ENCODE measurements at regions not wholly inside any gene's neighbourhood (a gene's known extent, or its start where the extent isn't known, plus 50 kb on each side); places are given as distances from the start of the nearest gene placed in this dataset.

DNA sequence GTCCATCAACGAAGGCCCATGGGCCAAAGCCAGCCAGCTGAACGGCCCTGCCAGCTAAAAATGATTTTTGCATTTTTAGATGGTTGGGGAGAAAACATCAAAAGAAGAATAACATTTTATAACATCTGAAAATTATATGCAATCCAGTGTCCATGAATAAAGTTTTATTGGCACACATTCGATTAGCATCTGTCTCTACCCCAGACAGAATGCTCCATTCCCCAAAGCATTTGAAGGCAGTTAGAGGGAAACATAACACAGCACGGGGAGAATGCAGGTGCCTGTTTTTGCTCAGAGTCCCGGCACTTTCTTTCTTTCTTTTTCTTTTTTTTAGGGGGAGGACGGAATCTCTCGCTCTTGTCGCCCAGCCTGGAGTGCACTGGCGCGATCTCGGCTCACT, 110.7 kb downstream of the ZNF664 start:
- Histone ChIP-seq H3K27me3 (ENCODE audit: insufficient read depth, low read length) (no peaks in the 10 kb centered on the region), H3K4me1 (ENCODE audit: insufficient read depth, low read length) (no peaks in the 10 kb centered on the region), H3K79me2 (ENCODE audit: insufficient read depth, low read length) (no peaks in the 10 kb centered on the region), H2AFZ (ENCODE audit: low read depth, low read length) (no peak overlapping the region), H3K27ac (ENCODE audit: low read depth, low read length) (no peak overlapping the region), H3K4me2 (ENCODE audit: low read length) (no peak overlapping the region), H3K9ac (ENCODE audit: low read length) (no peak overlapping the region), H3K4me3 (ENCODE audit: insufficient read depth, low read depth, low read length) (no peak overlapping the region), H4K20me1 (ENCODE audit: insufficient read depth, low read length) (no peaks in the 10 kb centered on the region), H3K9me3 (ENCODE audit: insufficient read depth, low read depth, low read length) (no peaks in the 10 kb centered on the region), H3K36me3 (ENCODE audit: insufficient read depth, low read length) (no peaks in the 10 kb centered on the region)
- peaks cover 9% of the 10 kb centered on the region for H3K27me3 Mint-ChIP-seq (ENCODE audit: low read depth, unreplicated experiment)
- DNase-seq (ENCODE audit: low read depth) (no peak), FAIRE-seq (no peak)
- no peak overlapping the region for H3K4me3 Mint-ChIP-seq (ENCODE audit: unreplicated experiment)
- peaks cover 6% of the 10 kb centered on the region for H3K9me3 Mint-ChIP-seq (ENCODE audit: unreplicated experiment)
- peaks cover 2% of the 10 kb centered on the region for H3K36me3 Mint-ChIP-seq (ENCODE audit: low read depth, unreplicated experiment)
- no peak overlapping the region for H3K27ac Mint-ChIP-seq (ENCODE audit: unreplicated experiment)
- TF ChIP-seq, protein P1, sequence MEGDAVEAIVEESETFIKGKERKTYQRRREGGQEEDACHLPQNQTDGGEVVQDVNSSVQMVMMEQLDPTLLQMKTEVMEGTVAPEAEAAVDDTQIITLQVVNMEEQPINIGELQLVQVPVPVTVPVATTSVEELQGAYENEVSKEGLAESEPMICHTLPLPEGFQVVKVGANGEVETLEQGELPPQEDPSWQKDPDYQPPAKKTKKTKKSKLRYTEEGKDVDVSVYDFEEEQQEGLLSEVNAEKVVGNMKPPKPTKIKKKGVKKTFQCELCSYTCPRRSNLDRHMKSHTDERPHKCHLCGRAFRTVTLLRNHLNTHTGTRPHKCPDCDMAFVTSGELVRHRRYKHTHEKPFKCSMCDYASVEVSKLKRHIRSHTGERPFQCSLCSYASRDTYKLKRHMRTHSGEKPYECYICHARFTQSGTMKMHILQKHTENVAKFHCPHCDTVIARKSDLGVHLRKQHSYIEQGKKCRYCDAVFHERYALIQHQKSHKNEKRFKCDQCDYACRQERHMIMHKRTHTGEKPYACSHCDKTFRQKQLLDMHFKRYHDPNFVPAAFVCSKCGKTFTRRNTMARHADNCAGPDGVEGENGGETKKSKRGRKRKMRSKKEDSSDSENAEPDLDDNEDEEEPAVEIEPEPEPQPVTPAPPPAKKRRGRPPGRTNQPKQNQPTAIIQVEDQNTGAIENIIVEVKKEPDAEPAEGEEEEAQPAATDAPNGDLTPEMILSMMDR (IDR thresholded peaks at IDR 0.05; ENCODE audit: insufficient read depth, low read depth, low read length): no peak
- no peak for TF ChIP-seq EZH2 (IDR thresholded peaks at IDR 0.05; ENCODE audit: insufficient read depth, low read length)
- H3K4me1 Mint-ChIP-seq (ENCODE audit: low read depth, unreplicated experiment): no peaks in the 10 kb centered on the region

DNA sequence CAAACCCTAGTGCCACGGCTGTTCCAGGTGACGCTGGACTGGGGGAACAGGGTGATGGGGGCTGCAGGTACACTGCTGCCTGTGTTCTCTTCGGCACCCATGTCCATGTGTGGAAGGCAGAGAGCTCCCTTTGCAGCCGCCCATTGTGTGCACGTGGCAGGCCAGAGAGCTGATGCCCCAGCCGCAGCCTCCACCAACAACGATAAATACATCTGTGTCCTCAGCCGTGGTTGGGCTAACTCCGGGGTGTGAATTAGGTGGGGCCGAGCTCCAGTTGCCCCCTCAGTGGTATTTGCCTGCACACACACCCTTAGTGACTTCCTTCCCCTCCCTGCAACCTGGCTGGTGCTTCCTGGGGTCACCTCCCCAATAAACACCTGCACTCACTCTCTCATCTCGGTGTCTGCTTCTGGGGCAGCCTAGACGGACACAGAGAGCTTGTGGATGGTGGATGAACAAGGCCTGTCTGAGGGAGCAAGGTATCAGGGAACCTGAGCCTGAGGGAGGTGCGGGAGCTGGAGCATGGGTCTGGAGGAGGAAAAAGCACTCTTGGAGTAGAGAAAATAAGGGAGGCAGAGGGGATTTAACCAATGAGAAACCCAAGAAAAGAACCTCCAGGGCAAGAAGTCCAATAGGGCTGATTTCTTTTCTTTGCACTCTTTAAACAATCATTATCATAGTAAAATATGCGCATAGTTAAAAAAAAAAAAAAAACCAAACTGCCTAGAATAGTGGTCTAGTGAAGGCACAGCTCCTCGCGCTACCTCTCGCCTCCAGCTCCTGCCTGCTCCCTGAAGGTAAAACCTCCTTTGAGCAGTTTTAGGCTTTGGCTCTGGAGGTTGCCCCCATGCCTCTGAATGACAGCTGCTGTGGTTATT, 112.6 kb downstream of the ZNF664 start:
- Histone ChIP-seq H3K27ac (ENCODE audit: low read depth, low read length) (no peak overlapping the region), H3K27me3 (ENCODE audit: insufficient read depth, low read length) (peaks cover 2% of the 10 kb centered on the region), H3K36me3 (ENCODE audit: insufficient read depth, low read length) (no peaks in the 10 kb centered on the region), H3K9ac (ENCODE audit: low read length) (no peak overlapping the region), H3K4me3 (ENCODE audit: insufficient read depth, low read depth, low read length) (no peak overlapping the region), H3K79me2 (ENCODE audit: insufficient read depth, low read length) (no peaks in the 10 kb centered on the region), H3K9me3 (ENCODE audit: insufficient read depth, low read depth, low read length) (no peaks in the 10 kb centered on the region), H3K4me1 (ENCODE audit: insufficient read depth, low read length) (no peaks in the 10 kb centered on the region), H4K20me1 (ENCODE audit: insufficient read depth, low read length) (no peaks in the 10 kb centered on the region), H2AFZ (ENCODE audit: low read depth, low read length) (no peak overlapping the region), H3K4me2 (ENCODE audit: low read length) (no peak overlapping the region)
- H3K27me3 Mint-ChIP-seq (ENCODE audit: low read depth, unreplicated experiment): peaks cover 11% of the 10 kb centered on the region
- no peak for FAIRE-seq
- no peak for DNase-seq (ENCODE audit: low read depth)
- peaks cover 2% of the 10 kb centered on the region for H3K36me3 Mint-ChIP-seq (ENCODE audit: low read depth, unreplicated experiment)
- TF ChIP-seq, protein P1 (IDR thresholded peaks at IDR 0.05; ENCODE audit: insufficient read depth, low read depth, low read length): no peak
- TF ChIP-seq EZH2 (IDR thresholded peaks at IDR 0.05; ENCODE audit: insufficient read depth, low read length): no peak
- H3K9me3 Mint-ChIP-seq (ENCODE audit: unreplicated experiment): peaks cover 6% of the 10 kb centered on the region
- no peak overlapping the region for H3K4me3 Mint-ChIP-seq (ENCODE audit: unreplicated experiment)
- no peaks in the 10 kb centered on the region for H3K4me1 Mint-ChIP-seq (ENCODE audit: low read depth, unreplicated experiment)
- no peak overlapping the region for H3K27ac Mint-ChIP-seq (ENCODE audit: unreplicated experiment)

DNA sequence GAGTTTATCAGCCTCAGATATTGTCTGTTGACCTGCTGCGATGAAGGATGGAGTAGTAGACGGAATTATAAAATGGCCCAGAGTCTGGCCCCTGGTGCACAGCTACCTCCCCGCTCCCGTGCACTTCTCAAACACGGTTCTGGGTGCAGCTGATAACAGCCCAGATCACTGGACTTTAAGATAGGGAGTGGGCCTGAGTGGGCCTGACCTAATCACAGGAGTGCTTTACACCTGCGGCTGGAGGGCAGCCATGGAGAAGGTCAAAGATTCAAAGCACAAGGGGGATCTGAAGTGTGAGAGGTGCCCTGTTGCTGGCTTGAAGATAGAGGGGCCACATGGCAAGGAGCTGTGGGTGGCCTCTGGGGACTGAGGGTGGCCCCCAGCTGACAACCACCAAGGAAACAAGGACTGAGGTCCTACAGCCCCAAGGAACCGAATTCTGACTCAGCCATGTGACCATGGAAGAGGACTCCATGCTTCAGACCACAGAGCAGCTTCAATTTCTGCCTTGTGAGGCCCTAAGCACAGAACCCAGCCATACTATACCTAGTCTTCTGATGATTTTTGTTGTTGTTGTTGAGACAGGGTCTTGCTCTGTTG, 113.4 kb downstream of the ZNF664 start:
- Mint-ChIP-seq H3K4me1 (ENCODE audit: low read depth, unreplicated experiment) (no peaks in the 10 kb centered on the region), H3K36me3 (ENCODE audit: low read depth, unreplicated experiment) (peaks cover 2% of the 10 kb centered on the region), H3K4me3 (ENCODE audit: unreplicated experiment) (no peak overlapping the region), H3K9me3 (ENCODE audit: unreplicated experiment) (peaks cover 6% of the 10 kb centered on the region), H3K27ac (ENCODE audit: unreplicated experiment) (no peak overlapping the region), H3K27me3 (ENCODE audit: low read depth, unreplicated experiment) (peaks cover 13% of the 10 kb centered on the region)
- H3K9me3 ChIP-seq (ENCODE audit: insufficient read depth, low read depth, low read length): no peaks in the 10 kb centered on the region
- peaks cover 2% of the 10 kb centered on the region for H3K27me3 ChIP-seq (ENCODE audit: insufficient read depth, low read length)
- H3K4me2 ChIP-seq (ENCODE audit: low read length): no peak overlapping the region
- no peak overlapping the region for H3K4me3 ChIP-seq (ENCODE audit: insufficient read depth, low read depth, low read length)
- DNase-seq (ENCODE audit: low read depth) (no peak), FAIRE-seq (no peak)
- no peak overlapping the region for H3K9ac ChIP-seq (ENCODE audit: low read length)
- TF ChIP-seq, protein P1 (IDR thresholded peaks at IDR 0.05; ENCODE audit: insufficient read depth, low read depth, low read length): no peak
- no peak for TF ChIP-seq EZH2 (IDR thresholded peaks at IDR 0.05; ENCODE audit: insufficient read depth, low read length)
- no peak overlapping the region for H3K27ac ChIP-seq (ENCODE audit: low read depth, low read length)
- no peaks in the 10 kb centered on the region for H4K20me1 ChIP-seq (ENCODE audit: insufficient read depth, low read length)
- no peak overlapping the region for H2AFZ ChIP-seq (ENCODE audit: low read depth, low read length)
- H3K36me3 ChIP-seq (ENCODE audit: insufficient read depth, low read length): no peaks in the 10 kb centered on the region
- no peaks in the 10 kb centered on the region for H3K79me2 ChIP-seq (ENCODE audit: insufficient read depth, low read length)
- no peaks in the 10 kb centered on the region for H3K4me1 ChIP-seq (ENCODE audit: insufficient read depth, low read length)
